ENCODE measurements at regions not wholly inside any gene's neighbourhood (a gene's known extent, or its start where the extent isn't known, plus 50 kb on each side); places are given as distances from the start of the nearest gene placed in this dataset.

GRCh38 chr12:76180401-76181277 lies 96.2 kb upstream of the NAP1L1 start:
- TF ChIP-seq ZNF274 (IDR thresholded peaks at IDR 0.05; ENCODE audit: low read depth, low read length) (no peak), YY1 (IDR thresholded peaks at IDR 0.05; ENCODE audit: insufficient read depth, insufficient read length) (no peak), SUZ12 (IDR thresholded peaks at IDR 0.05; ENCODE audit: extremely low read depth, insufficient read depth, insufficient read length) (no peak)

Measured in NT2/D1 (cell line).